Mucosa of gallbladder (tissue), 1 donor: ENCODE measurements at regions not wholly inside any gene's neighbourhood (a gene's known extent, or its start where the extent isn't known, plus 50 kb on each side); places are given as distances from the start of the nearest gene placed in this dataset.

Experiments
- DNase-seq: peaks from one replicate; pipeline ENCODE4 v3.0.0-alpha.2; 2020; ENCODE audit warnings: low spot score
- donor health status: DM: no; HTN: no; CAD: no.

GRCh38 chr9:115983366-115983765 lies 170.2 kb upstream of the PAPPA start:
- DNase-seq = no peak

- no peak for DNase-seq
Observed at GRCh38 chr9:115985657-115986056, 167.9 kb upstream of the PAPPA start.

- no peak for DNase-seq
Observed at GRCh38 chr9:115986508-115986907, 167.1 kb upstream of the PAPPA start.

GRCh38 chr9:115988701-115989100 lies 164.9 kb upstream of the PAPPA start:
- no peak for DNase-seq

GRCh38 chr9:115989831-115990230 lies 163.8 kb upstream of the PAPPA start:
- DNase-seq = no peak

- DNase-seq = no peak
Observed at GRCh38 chr9:115992834-115993233, 160.8 kb upstream of the PAPPA start.

- DNase-seq = no peak
Observed at GRCh38 chr9:115997923-115998322, 155.7 kb upstream of the PAPPA start.

- DNase-seq = no peak
Observed at GRCh38 chr9:115998666-115999065, 154.9 kb upstream of the PAPPA start.

- no peak for DNase-seq
Observed at GRCh38 chr9:115999498-115999897, 154.1 kb upstream of the PAPPA start.

GRCh38 chr9:116000748-116001329 lies 152.8 kb upstream of the PAPPA start:
- DNase-seq = no peak

- DNase-seq = no peak
Observed at GRCh38 chr9:116002181-116002580, 151.4 kb upstream of the PAPPA start.

GRCh38 chr9:116002624-116003023 lies 151.0 kb upstream of the PAPPA start:
- no peak for DNase-seq

- no peak for DNase-seq
Observed at GRCh38 chr9:116003397-116003796, 150.2 kb upstream of the PAPPA start.

GRCh38 chr9:116005205-116005604 lies 148.4 kb upstream of the PAPPA start:
- no peak for DNase-seq

- DNase-seq = no peak
Observed at GRCh38 chr9:116007824-116008223, 145.8 kb upstream of the PAPPA start.

GRCh38 chr9:116008278-116008677 lies 145.3 kb upstream of the PAPPA start:
- DNase-seq = no peak

- DNase-seq = no peak
Observed at GRCh38 chr9:116009420-116009819, 144.2 kb upstream of the PAPPA start.

- no peak for DNase-seq
Observed at GRCh38 chr9:116015855-116016254, 137.7 kb upstream of the PAPPA start.

GRCh38 chr9:116020146-116020545 lies 133.4 kb upstream of the PAPPA start:
- no peak for DNase-seq

GRCh38 chr9:116020801-116021200 lies 132.8 kb upstream of the PAPPA start:
- DNase-seq = no peak

GRCh38 chr9:116027096-116027495 lies 126.5 kb upstream of the PAPPA start:
- DNase-seq = no peak

GRCh38 chr9:116027511-116027910 lies 126.1 kb upstream of the PAPPA start:
- no peak for DNase-seq

- DNase-seq = no peak
Observed at GRCh38 chr9:116027951-116028350, 125.6 kb upstream of the PAPPA start.

GRCh38 chr9:116030517-116030916 lies 123.1 kb upstream of the PAPPA start:
- DNase-seq = no peak
